A549 (cell line): ENCODE measurements at regions not wholly inside any gene's neighbourhood (a gene's known extent, or its start where the extent isn't known, plus 50 kb on each side); places are given as distances from the start of the nearest gene placed in this dataset.

ENCODE experiments used
- FOSL2 ChIP-seq, 2 experiments: fragments of 450-650 bp in 1 of 2; fragments of >200 bp in 1 of 2; sonication (Bioruptor Twin) in 1 of 2; formaldehyde crosslinking; IDR thresholded peaks; 2 replicates each; pipeline versions ENCODE4 v1.5.0 to v1.6.1; 2016 to 2020; ENCODE audit warnings: mild to moderate bottlenecking in 1 of 2, moderate library complexity in 1 of 2
- HEYL ChIP-seq: fragments of 250-450 bp; sonication (Bioruptor Pico); IDR thresholded peaks from 2 replicates; pipeline ENCODE4 v1.8.0; 2021; ENCODE audit warnings: mild to moderate bottlenecking, moderate library complexity
- JUN ChIP-seq, 2 experiments: fragments of >200 bp; sonication (Bioruptor Twin); formaldehyde crosslinking; IDR thresholded peaks; 2 replicates in 1 of 2; 3 replicates in 1 of 2; pipeline ENCODE4 v1.6.1; 2016 to 2017
- MAZ ChIP-seq: fragments of 150-350 bp; IDR thresholded peaks from 2 replicates; pipeline ENCODE4 v1.6.1; 2014; ENCODE audit warnings: antibody characterized with exemption, low read depth, low read length, borderline replicate concordance
- SMC3 ChIP-seq: fragments of >200 bp; sonication (Bioruptor Twin); formaldehyde crosslinking; IDR thresholded peaks from 3 replicates; pipeline ENCODE4 v1.6.1; 2018; ENCODE audit warnings: inconsistent platforms
- ZFP36 ChIP-seq: fragments of 450-650 bp; IDR thresholded peaks from 2 replicates; pipeline ENCODE4 v1.6.1; 2014; ENCODE audit warnings: borderline replicate concordance; ENCODE audit not compliant: partially characterized antibody
- TF ChIP-seq, protein P1 (sequence below): fragments of 250-450 bp; sonication (Bioruptor Pico); IDR thresholded peaks from 2 replicates; pipeline ENCODE4 v1.5.0; 2021; ENCODE audit warnings: mild to moderate bottlenecking, moderate library complexity, borderline replicate concordance
- TF ChIP-seq, protein P2 (sequence below): fragments of >200 bp; sonication (Bioruptor Twin); formaldehyde crosslinking; IDR thresholded peaks from 3 replicates; pipeline ENCODE4 v1.5.1; 2016
- TF ChIP-seq, protein P3 (sequence below): IDR thresholded peaks from 2 replicates; pipeline ENCODE4 v1.6.1; 2012
- TF ChIP-seq, protein P4 (sequence below): fragments of 200-600 bp; sonication (generic); IDR thresholded peaks from 2 replicates; pipeline ENCODE4 v1.6.1; 2016; ENCODE audit warnings: antibody characterized with exemption, mild to moderate bottlenecking, moderate library complexity

DNA sequence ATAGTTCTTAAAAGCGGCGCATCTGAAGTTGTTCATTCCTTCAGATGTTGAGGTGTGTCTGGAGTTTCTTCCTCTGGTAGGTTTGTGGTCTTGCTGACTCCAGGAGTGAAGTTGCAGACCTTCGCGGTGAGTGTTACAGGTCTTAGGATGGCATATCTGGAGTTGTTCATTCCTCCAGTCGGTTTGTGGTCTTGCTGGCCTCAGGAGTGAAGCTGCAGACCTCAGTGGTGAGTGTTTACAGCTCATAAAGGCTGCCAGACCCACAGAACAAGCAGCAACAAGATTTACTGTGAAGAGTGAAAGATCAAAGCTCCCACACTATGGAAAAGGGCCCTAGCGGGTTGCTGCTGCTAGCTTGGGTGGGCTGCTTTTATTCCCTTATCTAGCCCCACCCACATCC is 201.7 kb upstream of the PDGFD start:
- TF ChIP-seq, protein P1, sequence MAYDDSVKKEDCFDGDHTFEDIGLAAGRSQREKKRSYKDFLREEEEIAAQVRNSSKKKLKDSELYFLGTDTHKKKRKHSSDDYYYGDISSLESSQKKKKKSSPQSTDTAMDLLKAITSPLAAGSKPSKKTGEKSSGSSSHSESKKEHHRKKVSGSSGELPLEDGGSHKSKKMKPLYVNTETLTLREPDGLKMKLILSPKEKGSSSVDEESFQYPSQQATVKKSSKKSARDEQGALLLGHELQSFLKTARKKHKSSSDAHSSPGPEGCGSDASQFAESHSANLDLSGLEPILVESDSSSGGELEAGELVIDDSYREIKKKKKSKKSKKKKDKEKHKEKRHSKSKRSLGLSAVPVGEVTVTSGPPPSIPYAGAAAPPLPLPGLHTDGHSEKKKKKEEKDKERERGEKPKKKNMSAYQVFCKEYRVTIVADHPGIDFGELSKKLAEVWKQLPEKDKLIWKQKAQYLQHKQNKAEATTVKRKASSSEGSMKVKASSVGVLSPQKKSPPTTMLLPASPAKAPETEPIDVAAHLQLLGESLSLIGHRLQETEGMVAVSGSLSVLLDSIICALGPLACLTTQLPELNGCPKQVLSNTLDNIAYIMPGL (CRISPR knock-in tag): no peak
- no peak for TF ChIP-seq ZFP36
- no peak for TF ChIP-seq JUN (IDR thresholded peaks at IDR 0.05)
- TF ChIP-seq, protein P2, sequence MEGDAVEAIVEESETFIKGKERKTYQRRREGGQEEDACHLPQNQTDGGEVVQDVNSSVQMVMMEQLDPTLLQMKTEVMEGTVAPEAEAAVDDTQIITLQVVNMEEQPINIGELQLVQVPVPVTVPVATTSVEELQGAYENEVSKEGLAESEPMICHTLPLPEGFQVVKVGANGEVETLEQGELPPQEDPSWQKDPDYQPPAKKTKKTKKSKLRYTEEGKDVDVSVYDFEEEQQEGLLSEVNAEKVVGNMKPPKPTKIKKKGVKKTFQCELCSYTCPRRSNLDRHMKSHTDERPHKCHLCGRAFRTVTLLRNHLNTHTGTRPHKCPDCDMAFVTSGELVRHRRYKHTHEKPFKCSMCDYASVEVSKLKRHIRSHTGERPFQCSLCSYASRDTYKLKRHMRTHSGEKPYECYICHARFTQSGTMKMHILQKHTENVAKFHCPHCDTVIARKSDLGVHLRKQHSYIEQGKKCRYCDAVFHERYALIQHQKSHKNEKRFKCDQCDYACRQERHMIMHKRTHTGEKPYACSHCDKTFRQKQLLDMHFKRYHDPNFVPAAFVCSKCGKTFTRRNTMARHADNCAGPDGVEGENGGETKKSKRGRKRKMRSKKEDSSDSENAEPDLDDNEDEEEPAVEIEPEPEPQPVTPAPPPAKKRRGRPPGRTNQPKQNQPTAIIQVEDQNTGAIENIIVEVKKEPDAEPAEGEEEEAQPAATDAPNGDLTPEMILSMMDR: no peak
- TF ChIP-seq, protein P3, sequence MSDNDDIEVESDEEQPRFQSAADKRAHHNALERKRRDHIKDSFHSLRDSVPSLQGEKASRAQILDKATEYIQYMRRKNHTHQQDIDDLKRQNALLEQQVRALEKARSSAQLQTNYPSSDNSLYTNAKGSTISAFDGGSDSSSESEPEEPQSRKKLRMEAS: no peak
- TF ChIP-seq, protein P4, sequence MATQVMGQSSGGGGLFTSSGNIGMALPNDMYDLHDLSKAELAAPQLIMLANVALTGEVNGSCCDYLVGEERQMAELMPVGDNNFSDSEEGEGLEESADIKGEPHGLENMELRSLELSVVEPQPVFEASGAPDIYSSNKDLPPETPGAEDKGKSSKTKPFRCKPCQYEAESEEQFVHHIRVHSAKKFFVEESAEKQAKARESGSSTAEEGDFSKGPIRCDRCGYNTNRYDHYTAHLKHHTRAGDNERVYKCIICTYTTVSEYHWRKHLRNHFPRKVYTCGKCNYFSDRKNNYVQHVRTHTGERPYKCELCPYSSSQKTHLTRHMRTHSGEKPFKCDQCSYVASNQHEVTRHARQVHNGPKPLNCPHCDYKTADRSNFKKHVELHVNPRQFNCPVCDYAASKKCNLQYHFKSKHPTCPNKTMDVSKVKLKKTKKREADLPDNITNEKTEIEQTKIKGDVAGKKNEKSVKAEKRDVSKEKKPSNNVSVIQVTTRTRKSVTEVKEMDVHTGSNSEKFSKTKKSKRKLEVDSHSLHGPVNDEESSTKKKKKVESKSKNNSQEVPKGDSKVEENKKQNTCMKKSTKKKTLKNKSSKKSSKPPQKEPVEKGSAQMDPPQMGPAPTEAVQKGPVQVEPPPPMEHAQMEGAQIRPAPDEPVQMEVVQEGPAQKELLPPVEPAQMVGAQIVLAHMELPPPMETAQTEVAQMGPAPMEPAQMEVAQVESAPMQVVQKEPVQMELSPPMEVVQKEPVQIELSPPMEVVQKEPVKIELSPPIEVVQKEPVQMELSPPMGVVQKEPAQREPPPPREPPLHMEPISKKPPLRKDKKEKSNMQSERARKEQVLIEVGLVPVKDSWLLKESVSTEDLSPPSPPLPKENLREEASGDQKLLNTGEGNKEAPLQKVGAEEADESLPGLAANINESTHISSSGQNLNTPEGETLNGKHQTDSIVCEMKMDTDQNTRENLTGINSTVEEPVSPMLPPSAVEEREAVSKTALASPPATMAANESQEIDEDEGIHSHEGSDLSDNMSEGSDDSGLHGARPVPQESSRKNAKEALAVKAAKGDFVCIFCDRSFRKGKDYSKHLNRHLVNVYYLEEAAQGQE: no peak
- TF ChIP-seq SMC3: no peak
- no peak for TF ChIP-seq FOSL2 (IDR thresholded peaks at IDR 0.05)
- no peak for TF ChIP-seq FOSL2 (CRISPR knock-in tag; IDR thresholded peaks at IDR 0.05)
- no peak for TF ChIP-seq HEYL
- no peak for TF ChIP-seq MAZ
